ENCODE measurements at regions not wholly inside any gene's neighbourhood (a gene's known extent, or its start where the extent isn't known, plus 50 kb on each side); places are given as distances from the start of the nearest gene placed in this dataset.

- Mint-ChIP-seq H3K4me3 (ENCODE audit: unreplicated experiment) (no peak overlapping the region), H3K9me3 (ENCODE audit: unreplicated experiment) (no peaks in the 10 kb centered on the region), H3K36me3 (ENCODE audit: unreplicated experiment) (no peaks in the 10 kb centered on the region), H3K27me3 (ENCODE audit: unreplicated experiment) (no peaks in the 10 kb centered on the region), H3K4me1 (ENCODE audit: low read depth, unreplicated experiment) (no peaks in the 10 kb centered on the region), H3K27ac (ENCODE audit: unreplicated experiment) (no peak overlapping the region)
- no peak for DNase-seq
- TF ChIP-seq CTCF (IDR thresholded peaks at IDR 0.05; ENCODE audit: partially characterized antibody, unreplicated experiment), result no peak
Observed at GRCh38 chr1:102071451-102071850, 74.7 kb upstream of the OLFM3 start.

GRCh38 chr1:102050556-102050955, 53.8 kb upstream of the OLFM3 start:
- no peak for TF ChIP-seq CTCF (IDR thresholded peaks at IDR 0.05; ENCODE audit: partially characterized antibody, unreplicated experiment)
- Mint-ChIP-seq H3K4me1 (ENCODE audit: low read depth, unreplicated experiment) (no peaks in the 10 kb centered on the region), H3K27me3 (ENCODE audit: unreplicated experiment) (no peaks in the 10 kb centered on the region), H3K27ac (ENCODE audit: unreplicated experiment) (no peak overlapping the region), H3K9me3 (ENCODE audit: unreplicated experiment) (no peaks in the 10 kb centered on the region), H3K4me3 (ENCODE audit: unreplicated experiment) (no peak overlapping the region), H3K36me3 (ENCODE audit: unreplicated experiment) (no peaks in the 10 kb centered on the region)
- DNase-seq, result no peak

GRCh38 chr1:102047724-102048123, 51.0 kb upstream of the OLFM3 start:
- H3K4me1 Mint-ChIP-seq (ENCODE audit: low read depth, unreplicated experiment), result no peaks in the 10 kb centered on the region
- no peaks in the 10 kb centered on the region for H3K9me3 Mint-ChIP-seq (ENCODE audit: unreplicated experiment)
- no peak overlapping the region for H3K27ac Mint-ChIP-seq (ENCODE audit: unreplicated experiment)
- TF ChIP-seq CTCF (IDR thresholded peaks at IDR 0.05; ENCODE audit: partially characterized antibody, unreplicated experiment), result no peak
- no peaks in the 10 kb centered on the region for H3K36me3 Mint-ChIP-seq (ENCODE audit: unreplicated experiment)
- no peaks in the 10 kb centered on the region for H3K27me3 Mint-ChIP-seq (ENCODE audit: unreplicated experiment)
- H3K4me3 Mint-ChIP-seq (ENCODE audit: unreplicated experiment), result no peak overlapping the region
- no peak for DNase-seq
